ENCODE measurements at regions not wholly inside any gene's neighbourhood (a gene's known extent, or its start where the extent isn't known, plus 50 kb on each side); places are given as distances from the start of the nearest gene placed in this dataset.

DNA sequence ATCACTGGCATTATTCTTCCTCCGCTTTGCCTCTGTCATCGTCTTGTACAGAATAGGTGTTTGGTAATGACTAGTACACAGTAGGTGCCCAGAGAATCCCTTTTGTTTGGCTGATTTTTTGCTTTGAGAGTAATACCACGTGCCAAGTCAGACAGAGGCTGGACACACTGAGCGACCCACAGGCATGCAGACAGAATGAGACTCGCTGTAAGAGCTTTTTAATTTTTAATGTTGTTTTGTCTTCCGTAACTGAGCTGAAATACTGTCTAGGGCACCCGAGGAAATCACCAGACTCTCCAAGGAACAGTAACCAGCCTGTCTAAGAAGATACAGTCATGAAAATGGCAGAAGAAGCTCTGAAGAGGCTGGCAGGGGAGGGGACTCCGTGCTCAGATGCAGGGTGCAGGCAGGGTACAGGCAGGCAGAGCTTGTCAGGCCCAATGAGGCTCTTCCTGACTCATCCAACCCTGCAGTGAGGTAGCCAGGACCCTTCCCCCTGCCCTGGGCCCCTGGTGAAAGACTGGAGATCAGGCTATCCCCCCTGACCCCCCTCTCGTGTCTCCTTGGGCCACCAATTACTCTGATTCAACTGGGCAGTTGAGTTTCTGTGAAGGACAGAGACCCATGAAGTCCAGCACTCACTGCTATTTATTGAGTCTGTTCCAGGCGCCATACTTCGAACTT is 60.1 kb upstream of the ECE1 start:
- in situ Hi-C loops (cut with HindIII; ENCODE audit: low pct_unique_long_range_greater_than_20kb, low sequenced_read_pairs): no loop called here
- DNase-seq (ENCODE audit: low read depth): peak; percentile 64

DNA sequence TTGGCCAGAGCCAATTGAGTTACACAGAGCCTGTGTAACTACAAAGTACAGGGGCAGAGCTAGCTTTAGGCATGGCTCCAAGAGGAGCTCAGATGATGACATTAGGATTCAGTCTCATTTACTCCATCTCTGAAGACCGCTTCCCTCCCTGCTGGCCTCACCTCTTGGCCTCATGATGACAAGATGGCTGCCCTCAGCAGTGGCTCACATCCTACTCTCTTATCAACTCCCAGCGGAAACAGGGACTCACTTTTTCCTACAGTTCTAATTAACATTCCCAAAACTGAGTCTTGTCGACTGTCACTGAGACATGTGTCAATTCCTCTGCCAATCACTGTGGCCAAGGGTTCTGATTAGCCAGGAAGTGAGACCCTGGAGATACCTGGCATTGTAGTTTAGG is 59.4 kb upstream of the ECE1 start:
- in situ Hi-C loops (cut with HindIII; ENCODE audit: low pct_unique_long_range_greater_than_20kb, low sequenced_read_pairs): no loop called here

DNA sequence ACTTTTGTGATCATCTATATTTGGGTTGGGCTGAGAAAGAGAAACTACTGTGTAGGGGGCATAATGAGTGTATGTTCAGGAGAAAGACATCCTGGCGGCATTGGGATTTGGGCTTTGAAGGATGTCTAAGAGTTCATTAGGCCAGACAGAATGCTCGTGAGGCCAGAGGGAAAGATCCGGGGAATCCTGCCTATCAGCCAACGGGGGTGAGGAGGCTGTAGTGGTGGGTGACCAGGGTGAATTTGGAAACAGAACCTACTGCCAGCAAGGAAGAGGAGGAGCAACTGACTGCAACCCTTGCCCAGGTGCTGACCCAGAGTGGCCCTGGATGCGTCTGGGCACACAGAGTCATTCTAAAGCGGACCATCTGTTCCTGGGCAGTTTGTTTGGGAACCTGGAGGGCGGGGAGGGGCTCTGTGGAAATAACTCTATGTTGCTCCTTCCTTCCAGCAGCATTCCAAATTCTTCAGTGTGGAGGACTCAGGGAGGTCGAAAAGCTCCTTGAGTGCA is 56.9 kb upstream of the ECE1 start:
- DNase-seq (ENCODE audit: low read depth): no peak
- in situ Hi-C loops (cut with HindIII; ENCODE audit: low pct_unique_long_range_greater_than_20kb, low sequenced_read_pairs): no loop called here

More for the DNA sequence above, 59.4 kb upstream of the ECE1 start:
- no peak for DNase-seq (ENCODE audit: low read depth)

DNA sequence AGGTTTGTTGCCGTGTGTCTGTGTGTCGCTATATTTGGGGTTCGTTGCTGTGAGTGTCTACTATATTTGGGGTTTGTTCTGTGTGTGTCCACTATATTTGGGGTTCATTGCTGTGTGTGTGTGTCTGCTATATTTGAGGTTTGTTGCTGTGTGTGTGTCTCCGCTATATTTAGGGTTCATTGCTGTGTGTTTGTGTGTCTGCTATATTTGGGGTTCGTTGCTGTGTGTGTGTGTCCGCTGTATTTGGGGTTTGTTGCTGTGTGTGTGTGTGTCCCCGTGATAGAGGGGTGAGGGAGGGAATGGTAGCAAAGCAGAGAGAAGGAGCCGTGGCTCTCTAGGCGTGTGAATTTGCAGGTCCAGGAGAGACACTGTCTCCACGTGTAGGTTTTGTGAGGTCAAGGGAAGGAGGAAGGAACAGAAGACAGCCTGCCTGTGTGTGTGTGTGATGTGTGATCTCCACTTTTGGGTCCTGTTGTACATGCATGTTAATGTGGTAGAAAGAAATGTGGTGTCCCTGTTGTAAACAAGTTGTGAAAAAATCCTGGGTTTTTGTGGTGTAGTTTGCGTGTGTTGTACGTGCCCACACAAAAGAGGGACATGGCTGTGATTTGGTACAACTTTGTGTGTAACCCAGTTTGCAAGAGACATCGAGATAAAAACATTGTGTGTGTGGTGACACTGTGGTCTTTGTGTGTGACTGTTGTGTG is 56.3 kb upstream of the ECE1 start:
- DNase-seq (ENCODE audit: low read depth): no peak

DNA sequence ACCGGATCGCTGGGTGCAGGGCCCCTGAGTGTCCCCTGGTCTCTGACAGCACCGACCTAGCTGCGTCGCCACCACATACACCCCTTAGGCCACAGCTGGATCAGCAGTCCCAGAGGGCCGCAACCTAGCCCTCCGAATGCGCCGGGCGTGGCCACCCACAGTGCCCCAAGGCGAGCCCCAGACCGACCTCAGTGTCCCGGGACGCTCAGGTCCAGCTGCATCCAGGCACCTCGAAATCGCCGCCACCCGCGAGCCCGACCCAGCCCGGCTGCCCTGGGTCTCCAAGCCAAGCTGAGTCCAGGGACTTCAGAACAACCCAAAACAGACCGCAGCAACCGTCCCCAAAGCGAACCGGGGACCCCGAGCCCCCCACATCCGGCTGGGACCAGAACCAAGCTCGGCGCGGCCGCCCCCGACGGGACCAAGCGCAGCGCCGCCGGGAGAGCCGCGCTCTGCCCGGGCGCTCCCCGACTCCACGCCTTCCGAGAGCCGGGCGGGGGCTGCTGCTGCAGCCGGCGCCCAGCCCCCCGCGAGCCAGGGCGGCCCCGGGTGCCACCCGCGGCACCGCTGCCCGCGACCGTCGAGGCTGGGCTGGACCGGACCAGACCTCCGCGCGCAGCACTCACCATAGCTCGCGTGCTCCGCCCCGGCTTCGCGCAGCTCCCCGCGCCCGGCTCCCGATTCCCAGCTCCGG is 54.6 kb upstream of the ECE1 start:
- in situ Hi-C loops (cut with HindIII; ENCODE audit: low pct_unique_long_range_greater_than_20kb, low sequenced_read_pairs): no loop called here
- DNase-seq (ENCODE audit: low read depth): no peak

More for the DNA sequence above, 56.3 kb upstream of the ECE1 start:
- in situ Hi-C loops (cut with HindIII; ENCODE audit: low pct_unique_long_range_greater_than_20kb, low sequenced_read_pairs): no loop called here

DNA sequence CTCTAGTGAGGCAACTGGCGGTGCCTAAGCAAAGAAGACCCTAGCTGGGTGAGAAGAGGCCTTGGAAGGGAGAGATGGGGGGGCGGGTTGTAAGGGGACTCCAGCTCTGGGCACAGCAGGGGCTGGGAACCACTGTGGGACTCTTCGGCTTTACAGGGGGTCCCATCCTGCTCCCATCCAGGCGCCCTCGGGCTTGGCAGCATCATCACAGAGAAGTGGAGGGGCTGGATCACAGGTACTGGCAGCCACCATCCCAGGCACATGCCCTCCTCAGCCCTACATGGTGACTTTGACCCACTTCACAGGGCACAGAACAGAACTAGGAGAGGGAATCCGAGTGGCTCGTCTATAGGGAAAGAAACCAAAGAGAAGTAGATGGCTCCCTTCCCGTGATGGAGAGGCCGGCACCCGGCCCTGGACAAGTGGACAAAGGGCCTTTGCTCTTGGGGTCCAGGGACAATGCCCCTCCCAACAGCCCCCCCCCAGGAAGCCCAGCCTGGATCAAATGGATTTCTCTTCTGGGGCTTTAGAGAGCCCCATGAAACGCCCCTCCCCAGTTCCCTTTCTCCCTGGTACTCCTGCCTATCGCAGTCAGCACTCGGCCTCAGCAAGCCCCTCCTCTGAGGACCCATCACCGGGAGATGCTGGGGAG is 54.0 kb upstream of the ECE1 start:
- DNase-seq (ENCODE audit: low read depth): no peak
- in situ Hi-C loops (cut with HindIII; ENCODE audit: low pct_unique_long_range_greater_than_20kb, low sequenced_read_pairs): no loop called here

DNA sequence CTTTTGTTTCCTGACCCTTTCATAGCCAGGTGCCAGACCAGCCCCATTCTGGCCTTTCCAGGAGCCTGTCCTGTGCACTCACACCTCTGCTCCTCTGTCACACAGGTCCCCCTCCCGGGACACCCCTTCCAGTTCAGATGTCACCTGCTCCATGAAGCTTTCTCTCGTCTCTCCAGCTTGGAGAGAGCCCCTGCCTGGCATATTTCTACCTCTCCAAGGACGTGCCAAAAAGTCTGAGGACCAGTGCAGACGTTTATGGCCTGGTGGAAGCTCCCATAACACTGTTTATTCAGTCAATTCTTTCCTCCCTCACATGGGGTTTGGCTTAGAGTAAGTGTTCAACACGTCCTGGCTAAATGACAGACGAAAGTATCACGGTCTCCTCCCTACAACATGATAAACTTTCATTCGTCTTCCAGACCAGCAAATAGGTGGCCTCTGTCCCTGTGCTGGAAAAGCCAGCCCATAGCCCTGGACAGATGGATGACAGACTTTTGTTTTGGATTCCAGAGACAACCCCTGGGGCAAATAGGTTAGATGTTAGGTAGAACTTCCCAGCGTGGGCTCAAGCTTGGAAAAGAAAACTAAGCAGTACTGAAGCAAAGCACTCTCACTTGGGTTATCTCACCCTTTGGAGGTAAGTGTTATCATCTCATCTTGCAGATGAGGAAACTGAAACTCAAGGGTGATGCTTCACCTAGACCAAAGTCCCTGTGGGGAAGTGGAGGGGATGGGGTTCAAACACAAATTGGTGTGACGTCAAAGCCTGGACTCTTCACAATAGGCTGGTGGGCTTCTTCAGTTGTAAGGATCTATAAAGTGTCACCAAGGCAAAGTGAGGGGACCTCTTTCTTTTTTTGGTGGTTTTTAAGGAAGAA is 52.9 kb upstream of the ECE1 start:
- DNase-seq (ENCODE audit: low read depth): no peak
- in situ Hi-C loops (cut with HindIII; ENCODE audit: low pct_unique_long_range_greater_than_20kb, low sequenced_read_pairs): no loop called here

DNA sequence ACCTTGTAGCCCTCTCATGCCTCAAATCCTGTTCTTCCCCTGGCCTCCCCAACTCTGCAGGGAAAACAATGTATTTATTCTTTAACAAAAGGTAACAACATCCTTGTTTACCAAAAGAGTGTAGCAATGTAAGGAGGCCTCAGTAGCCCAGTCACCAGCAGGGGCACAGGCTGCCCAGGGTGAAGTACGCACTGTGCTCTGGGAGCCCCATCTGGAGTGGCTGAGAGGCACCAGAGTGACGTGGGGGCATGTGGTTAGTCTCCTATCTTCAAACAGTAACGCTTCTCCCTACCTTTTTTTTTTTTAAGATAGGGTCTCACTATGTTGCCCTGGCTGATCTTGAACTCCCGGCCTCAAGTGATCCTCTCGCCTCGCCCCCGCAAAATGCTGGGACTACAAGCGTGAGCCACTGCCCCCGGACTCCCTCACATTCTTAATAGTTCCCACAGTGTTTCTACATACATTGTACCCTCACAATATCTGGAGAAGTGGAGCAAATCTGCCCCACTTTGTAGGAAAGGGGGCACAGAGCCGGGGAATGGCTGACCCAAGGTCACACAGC is 51.3 kb upstream of the ECE1 start:
- no peak for DNase-seq (ENCODE audit: low read depth)
- in situ Hi-C loops (cut with HindIII; ENCODE audit: low pct_unique_long_range_greater_than_20kb, low sequenced_read_pairs): no loop called here

DNA sequence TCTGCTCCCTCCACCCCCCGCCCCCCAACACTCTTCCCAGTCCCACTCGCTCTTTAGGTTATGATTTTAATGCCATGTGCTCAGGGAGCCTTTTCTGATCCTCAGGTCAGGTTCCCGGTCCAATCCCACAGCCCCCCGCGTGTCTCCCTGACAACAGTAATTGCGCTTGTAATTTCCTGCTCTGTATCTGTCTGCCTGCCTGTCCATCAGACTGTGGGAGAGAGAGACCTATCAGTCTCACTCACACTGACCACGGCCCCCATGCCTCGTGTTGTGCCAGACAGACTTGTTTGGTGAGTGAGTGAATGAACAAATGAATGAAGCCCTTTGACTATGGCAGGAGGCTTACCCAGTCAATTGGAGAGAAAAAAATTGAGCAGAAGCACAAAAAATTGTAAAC is 50.8 kb upstream of the ECE1 start:
- DNase-seq (ENCODE audit: low read depth): no peak
- in situ Hi-C loops (cut with HindIII; ENCODE audit: low pct_unique_long_range_greater_than_20kb, low sequenced_read_pairs): no loop called here

DNA sequence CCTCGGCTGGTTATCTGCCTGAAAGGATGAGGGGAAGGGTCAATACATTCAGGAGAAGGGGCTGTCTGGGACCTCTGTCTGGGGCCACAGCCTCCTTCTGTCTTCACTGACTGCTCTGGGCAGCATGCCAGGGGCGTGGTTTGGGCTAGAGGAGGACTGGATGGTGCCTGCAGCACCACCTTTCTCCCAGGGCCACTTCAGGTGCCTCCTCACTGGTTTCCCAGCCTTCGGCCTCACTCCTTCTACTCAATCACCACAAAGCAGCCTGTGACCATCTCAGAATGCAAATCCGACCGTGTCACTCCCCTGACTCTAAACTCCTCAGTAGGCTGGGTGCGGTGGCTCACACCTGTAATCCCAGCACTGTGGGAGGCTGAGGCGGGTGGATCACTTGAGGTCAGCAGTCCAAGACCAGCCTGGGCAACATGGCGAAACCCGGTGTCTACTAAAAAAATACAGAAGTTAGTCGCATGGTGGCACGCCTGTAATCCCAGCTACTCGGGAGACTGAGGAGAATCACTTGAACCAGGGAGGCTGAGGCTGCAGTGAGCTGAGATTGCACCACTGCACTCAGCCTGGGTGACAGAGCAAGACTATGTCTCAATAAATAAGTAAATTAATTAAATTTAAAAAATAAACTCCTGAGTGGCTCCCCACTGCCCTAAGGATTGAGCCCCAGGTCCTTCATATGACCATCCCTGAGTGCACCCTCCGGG is 50.1 kb upstream of the ECE1 start:
- DNase-seq (ENCODE audit: low read depth): no peak
- in situ Hi-C loops (cut with HindIII; ENCODE audit: low pct_unique_long_range_greater_than_20kb, low sequenced_read_pairs): no loop called here
